DND-41 (cell line): ENCODE measurements at regions not wholly inside any gene's neighbourhood (a gene's known extent, or its start where the extent isn't known, plus 50 kb on each side); places are given as distances from the start of the nearest gene placed in this dataset.

Experiments used
- EZH2 ChIP-seq: IDR thresholded peaks from 3 replicates; pipeline ENCODE4 v1.6.1; 2012; ENCODE audit warnings: borderline replicate concordance, low read depth, mild to moderate bottlenecking, moderate library complexity, low read length, inconsistent platforms; ENCODE audit not compliant: severe bottlenecking
- TF ChIP-seq, protein P1 (sequence below): IDR thresholded peaks from 2 replicates; pipeline ENCODE4 v1.5.1; 2012; ENCODE audit warnings: borderline replicate concordance, low read length, moderate library complexity, mild to moderate bottlenecking; ENCODE audit not compliant: poor library complexity, severe bottlenecking; ENCODE audit errors: extremely low read depth

DNA sequence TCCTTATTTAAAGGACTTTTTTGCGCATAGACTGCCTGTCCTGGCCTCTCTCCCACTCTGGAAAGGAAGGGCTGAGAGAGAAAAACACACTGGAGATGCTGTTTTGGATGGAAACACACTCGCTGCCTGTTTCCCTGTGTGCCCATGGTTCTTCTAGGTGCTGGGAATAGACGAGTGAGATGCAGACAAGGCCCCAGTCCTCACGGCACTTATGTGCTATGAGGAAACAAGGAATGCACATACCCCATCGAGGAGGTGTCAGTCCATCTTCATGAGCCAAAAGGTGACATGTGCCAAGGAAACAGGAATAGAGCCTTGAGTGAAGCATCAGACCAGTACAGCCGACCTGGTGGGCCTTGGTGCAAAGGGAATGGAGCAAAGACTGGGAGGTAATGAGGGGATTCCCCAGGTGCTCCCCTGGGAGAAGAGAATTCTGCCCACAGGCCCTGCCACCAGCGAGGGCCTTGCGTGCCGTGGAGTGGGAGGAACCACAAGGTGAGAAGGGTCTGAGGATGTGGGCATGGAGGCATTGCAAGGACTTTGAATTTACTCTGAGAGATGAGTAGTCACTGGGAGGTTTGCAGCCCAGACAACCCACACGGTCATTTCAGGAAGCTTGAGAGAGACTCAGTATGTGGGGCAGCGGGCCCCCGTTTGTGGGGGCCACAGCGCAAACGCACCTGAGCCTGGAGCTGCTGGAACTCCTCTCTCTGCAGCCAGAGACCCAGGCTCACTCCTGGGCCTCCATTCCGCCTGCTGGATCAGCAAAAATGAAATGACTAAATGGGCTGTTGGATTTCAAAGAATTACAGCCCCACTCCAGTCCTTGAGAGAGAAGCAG is 197.5 kb upstream of the COPS8 start:
- TF ChIP-seq, protein P1, sequence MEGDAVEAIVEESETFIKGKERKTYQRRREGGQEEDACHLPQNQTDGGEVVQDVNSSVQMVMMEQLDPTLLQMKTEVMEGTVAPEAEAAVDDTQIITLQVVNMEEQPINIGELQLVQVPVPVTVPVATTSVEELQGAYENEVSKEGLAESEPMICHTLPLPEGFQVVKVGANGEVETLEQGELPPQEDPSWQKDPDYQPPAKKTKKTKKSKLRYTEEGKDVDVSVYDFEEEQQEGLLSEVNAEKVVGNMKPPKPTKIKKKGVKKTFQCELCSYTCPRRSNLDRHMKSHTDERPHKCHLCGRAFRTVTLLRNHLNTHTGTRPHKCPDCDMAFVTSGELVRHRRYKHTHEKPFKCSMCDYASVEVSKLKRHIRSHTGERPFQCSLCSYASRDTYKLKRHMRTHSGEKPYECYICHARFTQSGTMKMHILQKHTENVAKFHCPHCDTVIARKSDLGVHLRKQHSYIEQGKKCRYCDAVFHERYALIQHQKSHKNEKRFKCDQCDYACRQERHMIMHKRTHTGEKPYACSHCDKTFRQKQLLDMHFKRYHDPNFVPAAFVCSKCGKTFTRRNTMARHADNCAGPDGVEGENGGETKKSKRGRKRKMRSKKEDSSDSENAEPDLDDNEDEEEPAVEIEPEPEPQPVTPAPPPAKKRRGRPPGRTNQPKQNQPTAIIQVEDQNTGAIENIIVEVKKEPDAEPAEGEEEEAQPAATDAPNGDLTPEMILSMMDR, result no peak
- no peak for TF ChIP-seq EZH2
